Activated CD8-positive, alpha-beta memory T cell treated with anti-CD3 and anti-CD28 coated beads, Interleukin-2, amount 50 U/mL, for 4 hours (primary cell): ENCODE measurements at regions not wholly inside any gene's neighbourhood (a gene's known extent, or its start where the extent isn't known, plus 50 kb on each side); places are given as distances from the start of the nearest gene placed in this dataset.

Experiments
- DNase-seq: peaks from one replicate; pipeline ENCODE4 v3.0.0-alpha.2; 2020

GRCh38 chr6:12593771-12594529 lies 122.6 kb upstream of the PHACTR1 start:
- no peak for DNase-seq

GRCh38 chr6:12594530-12594893 lies 122.1 kb upstream of the PHACTR1 start:
- DNase-seq: no peak

DNA sequence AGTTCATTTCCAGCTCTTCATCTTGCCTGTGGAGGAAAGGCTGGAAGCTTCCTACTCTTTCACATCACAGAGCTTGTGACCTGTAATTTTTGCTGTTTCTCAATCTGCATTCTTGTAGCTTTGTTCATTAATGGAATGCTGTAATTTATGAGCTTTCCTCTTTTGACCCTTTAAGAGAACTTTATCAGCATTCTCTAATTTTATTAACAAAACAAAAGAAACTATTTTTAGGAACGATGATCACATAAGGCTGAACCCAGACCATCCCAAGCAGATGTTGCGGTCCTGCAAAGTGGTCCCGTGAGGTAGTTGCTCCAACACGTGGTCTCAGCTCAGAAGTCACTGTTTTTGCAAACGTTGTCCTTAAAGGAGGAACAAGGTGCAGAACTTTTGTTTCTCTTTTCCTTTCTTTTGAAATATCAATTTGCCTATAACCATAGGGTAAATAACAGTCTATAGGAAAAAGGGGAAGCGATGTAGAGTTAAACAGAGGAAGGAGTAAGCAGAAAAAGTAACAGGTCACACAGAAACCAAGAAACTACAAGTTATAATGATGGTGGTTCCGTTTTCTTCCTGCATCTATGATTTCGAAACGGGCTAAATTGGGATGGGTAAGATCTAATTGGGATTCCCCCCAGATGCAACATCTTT lies 121.3 kb upstream of the PHACTR1 start:
- DNase-seq: no peak

- DNase-seq: no peak
Measured at GRCh38 chr6:12596731-12597130, 119.8 kb upstream of the PHACTR1 start.

- DNase-seq: no peak
Measured at GRCh38 chr6:12598919-12599318, 117.6 kb upstream of the PHACTR1 start.

DNA sequence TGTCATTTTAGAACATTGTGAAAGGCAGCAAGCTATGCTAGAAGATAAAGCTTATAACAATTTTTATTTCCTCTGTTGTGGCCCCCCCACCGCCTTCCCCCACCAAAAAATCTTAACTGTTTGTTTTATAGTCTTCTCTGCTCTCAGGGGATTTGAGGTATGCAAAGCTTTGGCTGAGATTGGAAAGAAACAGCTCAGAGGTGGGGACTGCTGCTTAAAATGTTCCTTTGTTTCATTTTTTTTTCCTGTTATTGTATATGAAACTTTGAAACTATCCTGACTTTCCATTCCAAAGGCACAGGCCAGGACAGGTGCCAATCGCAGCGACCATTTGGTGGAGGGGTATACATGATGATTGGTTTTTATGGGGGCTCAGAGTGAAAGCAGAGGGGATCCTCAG lies 114.7 kb upstream of the PHACTR1 start:
- DNase-seq: no peak

DNA sequence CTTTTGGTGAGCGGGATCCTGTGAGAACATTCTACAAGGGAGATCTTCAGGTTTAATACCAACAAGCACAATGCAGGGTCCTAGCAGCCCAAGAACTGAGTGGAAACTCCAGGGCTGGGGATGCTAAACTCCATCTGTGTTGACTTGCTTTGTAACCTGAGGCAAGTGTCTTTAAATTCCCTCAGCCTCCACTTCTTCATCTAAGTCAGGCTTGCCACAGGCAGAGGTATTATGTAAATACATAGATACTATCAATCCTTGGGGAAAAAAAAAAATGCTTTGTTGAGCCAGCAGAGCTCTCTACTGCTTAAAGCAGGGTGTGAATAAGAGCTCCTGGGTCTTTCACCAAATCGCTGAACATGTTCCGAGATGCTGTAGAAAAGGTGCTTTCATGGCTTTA lies 114.2 kb upstream of the PHACTR1 start:
- DNase-seq: no peak

DNA sequence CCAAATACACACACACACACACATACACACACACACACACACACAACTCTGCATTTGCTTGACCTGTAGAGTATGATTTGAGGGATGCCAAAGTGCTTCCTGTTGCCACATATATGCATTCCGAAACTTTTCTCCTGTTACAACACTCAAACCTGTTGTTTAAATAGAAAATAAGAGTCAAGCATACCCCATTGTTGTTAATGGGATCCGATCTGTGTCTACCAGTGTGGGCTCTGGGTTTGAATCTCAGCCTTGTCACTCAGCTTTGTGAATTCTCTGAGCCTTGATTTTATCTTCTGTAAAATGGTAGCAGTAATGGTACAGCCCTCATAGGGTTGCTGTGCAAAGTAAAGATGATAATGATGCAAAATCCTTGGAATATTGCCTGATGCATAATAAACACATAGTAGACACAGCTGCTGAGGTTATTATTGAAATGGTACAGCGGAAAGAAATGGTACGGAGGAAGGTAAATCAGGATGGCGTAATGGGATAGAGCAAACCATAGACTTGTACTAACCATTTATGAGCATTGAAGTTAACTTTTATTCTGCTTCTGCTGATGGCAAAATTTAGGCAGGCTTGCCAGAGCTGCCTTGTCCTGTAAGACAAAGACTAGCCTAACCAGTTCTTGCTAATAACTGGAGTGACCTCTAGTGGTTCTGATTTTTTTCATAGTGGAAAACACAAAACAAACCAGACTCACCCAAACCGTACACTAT lies 113.5 kb upstream of the PHACTR1 start:
- DNase-seq: no peak

DNA sequence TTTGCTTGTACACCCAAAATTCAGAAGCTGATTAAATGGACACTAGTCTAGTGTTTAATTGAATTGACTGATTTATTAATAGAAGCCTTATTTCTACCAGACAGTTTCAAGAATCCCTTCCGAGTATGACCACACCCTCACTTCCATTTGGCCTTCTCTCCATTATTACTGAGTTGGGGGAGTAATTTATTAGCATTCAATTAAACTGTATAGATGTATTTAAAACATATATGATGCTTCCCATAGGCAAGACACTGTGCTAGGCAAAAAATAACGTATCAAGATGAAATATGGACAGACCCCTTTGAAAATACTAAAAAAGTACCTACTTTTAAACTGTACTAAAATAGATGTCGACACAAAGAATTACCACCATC lies 112.9 kb upstream of the PHACTR1 start:
- DNase-seq: no peak

DNA sequence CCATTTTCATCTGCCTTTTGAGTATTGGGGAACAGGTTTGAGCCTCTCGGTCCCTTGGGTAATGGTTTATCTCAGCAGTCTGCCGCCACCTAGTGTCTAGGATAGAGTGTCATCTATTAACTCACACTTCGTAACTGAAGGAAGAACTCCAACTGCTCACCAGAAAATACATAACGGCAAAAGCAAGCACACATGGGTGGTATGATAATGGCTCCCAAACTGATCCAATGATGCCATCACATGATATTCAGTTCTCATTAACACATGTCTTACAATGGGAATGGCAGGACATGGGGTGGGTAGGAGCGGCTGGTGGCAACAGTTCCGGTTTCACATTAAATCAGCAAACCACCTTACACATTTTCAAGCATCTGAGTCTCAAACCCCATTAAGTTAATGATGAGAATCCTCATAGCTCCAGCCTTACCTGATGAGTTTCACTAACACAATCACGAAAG lies 110.7 kb upstream of the PHACTR1 start:
- DNase-seq: no peak

DNA sequence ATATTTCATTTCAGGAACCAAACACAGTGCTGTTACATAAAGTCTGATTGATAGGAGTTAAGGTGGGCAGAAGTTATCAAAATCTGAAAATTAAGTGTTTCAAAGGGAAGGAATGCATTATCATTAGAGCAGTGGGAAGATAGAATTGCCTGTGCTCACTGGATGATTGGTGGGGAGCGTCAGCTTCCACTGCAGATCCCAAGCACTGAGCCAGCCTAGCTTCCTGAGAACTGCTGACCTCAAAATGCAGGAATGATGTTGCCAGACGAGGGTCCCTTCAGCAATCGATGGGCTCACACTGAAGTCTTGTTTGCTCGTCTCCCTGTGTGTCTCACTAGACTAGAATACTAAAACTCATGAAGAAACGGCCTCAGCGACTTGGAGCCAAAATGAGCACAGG lies 110.0 kb upstream of the PHACTR1 start:
- no peak for DNase-seq

GRCh38 chr6:12608016-12608860 lies 108.3 kb upstream of the PHACTR1 start:
- DNase-seq: no peak

DNA sequence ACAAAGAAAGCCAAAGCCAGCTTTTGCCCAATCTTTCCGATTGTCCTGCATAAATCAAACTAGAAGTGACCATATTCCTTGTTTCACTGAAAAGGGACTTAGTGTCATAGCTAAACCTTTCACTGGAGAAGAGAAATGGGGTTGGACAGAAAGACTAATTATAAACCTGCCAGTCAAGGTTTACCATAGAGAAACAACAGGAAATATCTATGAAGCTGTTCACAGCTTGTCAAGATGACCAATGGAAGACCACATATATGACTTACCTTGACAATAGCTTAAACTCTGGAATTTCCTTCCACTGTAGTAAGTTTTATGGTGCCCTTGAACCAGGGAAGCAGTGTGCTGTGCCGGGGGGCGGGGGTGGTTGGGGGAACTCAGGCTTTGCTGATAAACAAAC lies 107.7 kb upstream of the PHACTR1 start:
- no peak for DNase-seq

GRCh38 chr6:12609751-12610150 lies 106.8 kb upstream of the PHACTR1 start:
- DNase-seq: no peak

- DNase-seq: no peak
Measured at GRCh38 chr6:12610862-12611261, 105.7 kb upstream of the PHACTR1 start.

DNA sequence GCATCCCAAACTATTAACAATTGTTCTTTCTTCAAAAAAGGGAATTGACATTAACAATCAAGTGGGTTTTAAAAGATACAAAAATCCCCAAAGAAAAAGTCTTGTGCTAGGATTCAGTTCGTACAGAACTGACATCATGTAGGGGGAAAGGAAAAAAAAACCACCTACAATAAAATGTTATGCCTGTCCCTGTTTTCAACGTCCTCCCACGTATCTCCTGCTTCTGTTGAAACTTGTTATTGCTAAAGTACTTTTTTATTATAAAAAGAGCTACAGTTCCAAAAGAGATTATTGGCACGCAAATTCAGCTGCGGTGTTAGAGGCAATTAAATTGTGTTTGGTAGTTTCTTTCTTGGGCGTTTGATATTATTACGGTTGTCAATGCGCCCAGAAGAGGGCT lies 102.8 kb upstream of the PHACTR1 start:
- no peak for DNase-seq

DNA sequence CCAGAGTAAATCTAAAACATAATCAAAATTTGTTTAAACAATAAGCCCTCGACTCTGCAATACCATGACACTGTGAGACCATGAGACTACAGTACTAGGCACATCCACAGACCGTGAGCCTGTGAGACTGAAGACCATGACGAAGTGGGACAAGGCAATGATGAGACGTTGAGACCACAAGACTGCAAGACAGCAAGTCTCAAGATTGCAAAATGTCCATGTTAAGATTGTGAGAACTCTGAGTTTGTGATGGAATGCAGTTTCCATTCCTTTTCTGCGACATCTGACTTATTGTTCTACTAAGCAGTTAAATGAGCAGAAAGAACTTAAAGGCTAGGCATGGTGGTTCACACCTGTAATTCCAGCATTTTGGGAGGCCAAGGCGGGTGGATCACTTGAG lies 102.1 kb upstream of the PHACTR1 start:
- DNase-seq: no peak

- DNase-seq: no peak
Measured at GRCh38 chr6:12618296-12618695, 98.3 kb upstream of the PHACTR1 start.

GRCh38 chr6:12621754-12622153 lies 94.8 kb upstream of the PHACTR1 start:
- DNase-seq: no peak

DNA sequence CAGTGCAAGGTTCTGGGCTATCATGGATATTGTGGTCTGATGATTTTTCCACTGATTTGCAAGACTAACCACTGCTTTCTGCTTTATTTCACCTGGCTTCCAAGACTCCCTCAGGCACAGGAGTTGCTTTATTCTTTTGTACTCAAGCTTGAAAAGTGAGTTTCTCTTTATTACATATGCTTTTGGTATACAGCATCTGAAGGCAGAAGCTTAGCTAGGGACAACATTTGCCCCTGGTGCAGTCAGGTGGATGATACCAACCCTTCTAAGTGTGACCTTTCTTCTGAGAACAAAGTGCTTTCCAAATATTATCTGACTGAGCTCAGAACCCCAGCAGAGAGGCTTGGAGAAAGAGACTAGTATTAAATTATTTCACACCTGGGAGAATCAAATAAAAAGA lies 94.0 kb upstream of the PHACTR1 start:
- DNase-seq: no peak

DNA sequence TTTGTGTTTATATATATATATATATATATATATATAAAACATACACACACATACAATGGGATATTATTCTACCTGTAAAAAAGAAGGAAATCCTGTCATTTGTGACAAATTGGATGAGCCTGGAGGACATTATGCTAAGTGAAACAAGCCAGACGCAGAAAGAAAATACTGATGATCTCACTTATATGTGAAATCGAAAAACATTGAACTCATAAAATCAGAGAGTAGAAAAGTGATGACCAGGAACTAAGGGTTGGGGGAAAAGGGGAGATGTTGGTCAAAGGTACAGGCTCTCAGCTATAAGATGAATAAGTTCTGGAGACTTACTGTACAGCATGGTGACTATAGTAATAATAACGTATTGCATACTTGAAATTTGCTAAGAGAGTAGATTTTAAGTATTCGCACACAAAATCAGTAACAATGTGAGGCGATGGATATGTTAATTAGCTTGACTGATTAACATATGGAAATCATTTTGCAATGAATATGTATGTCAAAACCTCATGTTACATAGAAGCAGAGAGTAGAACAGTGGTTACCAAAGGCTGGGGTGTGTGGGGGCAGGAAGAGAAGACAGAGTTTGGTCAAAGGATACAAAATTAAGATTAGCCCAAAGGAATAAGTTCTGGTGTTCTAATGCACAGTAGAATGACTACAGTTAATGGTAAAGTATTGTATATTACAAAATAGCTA lies 92.3 kb upstream of the PHACTR1 start:
- DNase-seq: no peak

DNA sequence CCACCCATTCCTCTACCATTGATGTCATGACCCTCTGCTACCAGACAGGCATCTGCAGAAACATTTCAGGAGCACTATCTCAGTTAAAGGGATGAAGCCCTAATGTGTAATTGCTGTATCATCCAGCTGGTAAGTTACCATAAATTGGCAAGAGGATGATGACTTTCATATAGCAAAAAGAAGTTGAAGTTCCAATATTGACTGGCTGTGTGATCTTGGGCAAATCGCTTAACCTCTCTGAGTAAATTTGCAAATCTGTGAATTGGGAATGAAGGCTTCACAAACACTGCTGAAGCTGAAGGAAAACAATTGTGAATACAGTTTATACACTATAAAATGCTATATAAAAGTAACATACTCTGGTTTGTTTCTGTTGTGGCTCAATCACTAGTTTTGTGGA lies 89.5 kb upstream of the PHACTR1 start:
- DNase-seq: no peak

GRCh38 chr6:12628327-12628726 lies 88.2 kb upstream of the PHACTR1 start:
- DNase-seq: no peak
